ENCODE measurements at regions not wholly inside any gene's neighbourhood (a gene's known extent, or its start where the extent isn't known, plus 50 kb on each side); places are given as distances from the start of the nearest gene placed in this dataset.

DNA sequence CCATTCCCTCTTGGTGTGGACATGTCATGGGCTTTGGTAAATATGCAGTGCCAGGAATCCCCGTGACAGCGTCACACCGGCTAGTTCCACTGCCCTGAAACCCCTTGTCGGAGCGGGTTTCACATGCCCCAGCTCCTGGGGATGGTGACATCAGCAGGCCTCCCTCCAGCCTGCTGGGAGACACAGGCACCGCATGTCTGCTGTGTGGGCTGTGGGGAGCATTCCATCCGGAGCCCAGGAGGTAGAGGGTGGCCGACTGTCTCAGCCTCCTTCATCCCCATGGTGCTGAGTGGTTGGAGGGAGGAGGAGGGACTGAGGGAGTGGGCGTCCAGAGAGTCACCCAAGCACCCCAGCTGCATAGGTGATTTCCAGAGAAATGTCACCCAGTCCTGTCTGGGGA lies 1161.1 kb downstream of the BRD1 start:
- no peak for DNase-seq (ENCODE audit: low read depth, low spot score)

DNA sequence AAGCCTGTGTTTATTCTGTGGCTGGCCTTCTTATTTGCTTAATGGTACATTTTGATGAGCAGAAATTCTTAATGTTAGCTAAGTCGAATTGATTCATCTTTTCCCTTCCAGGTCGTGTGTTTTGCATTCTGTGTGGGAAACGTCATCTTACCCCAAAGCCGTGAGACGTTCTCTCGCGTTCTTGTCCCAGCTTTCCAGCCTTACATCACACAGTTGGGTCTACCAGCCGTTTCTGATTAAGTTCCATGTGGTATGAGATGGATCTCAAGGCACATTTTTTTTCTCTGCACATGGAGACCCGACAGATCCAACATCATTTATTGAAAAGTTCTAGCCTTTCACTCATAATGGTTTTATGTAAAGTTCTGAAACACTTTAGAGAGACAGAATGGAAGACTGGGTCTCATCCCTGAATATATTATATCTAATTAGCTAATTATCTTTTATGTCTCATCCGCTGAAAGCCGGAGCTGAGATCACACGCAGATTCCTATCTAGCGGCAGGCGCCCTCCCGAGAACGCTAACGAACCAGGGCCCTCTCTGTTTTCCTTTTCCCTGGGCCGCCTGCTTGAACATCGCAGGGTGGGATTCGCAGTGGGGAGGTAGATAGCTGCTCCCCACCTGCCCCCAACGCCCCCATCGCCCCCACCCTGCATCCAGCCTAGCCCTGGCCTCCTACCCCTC lies 1162.2 kb downstream of the BRD1 start:
- no peak for DNase-seq (ENCODE audit: low read depth, low spot score)

DNA sequence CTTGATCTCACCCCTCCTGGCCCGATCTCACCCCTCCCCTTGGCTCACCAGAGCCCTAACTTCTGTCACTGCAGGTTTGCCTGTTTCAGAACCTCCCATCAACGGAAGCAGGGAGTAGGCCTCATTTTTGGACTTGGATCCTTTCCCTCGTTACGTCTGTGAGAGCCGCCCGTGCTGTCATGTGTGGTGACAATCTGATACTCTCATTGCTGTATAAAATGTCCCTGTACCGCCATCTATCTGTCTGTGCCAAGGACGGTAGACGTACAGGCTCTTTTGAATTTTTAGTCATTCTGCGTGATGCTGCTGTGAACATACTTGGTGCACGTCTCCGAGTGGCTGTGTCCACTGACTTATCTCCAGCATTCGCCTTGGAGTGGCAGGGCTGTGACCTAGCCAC lies 1163.1 kb downstream of the BRD1 start:
- DNase-seq (ENCODE audit: low read depth, low spot score): no peak

DNA sequence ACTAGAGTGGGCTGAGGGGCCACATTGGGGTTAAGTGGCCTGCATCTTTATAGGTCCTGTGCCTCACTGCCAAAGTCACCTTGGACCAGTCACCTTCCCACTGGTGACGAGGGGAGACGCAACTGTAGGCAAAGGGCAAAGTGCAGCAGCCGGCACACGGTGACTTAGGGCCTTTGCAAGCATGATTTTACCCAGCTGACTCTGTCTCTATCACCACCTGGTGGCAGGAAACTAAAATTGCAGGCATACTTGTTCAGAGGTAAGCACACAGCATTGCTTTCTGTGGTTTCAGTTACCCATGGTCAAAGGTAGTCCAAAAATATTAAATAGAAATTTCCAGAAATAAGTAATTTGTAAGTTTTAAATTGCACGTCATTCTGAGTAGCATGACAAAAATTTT lies 1164.4 kb downstream of the BRD1 start:
- no peak for DNase-seq (ENCODE audit: low read depth, low spot score)

DNA sequence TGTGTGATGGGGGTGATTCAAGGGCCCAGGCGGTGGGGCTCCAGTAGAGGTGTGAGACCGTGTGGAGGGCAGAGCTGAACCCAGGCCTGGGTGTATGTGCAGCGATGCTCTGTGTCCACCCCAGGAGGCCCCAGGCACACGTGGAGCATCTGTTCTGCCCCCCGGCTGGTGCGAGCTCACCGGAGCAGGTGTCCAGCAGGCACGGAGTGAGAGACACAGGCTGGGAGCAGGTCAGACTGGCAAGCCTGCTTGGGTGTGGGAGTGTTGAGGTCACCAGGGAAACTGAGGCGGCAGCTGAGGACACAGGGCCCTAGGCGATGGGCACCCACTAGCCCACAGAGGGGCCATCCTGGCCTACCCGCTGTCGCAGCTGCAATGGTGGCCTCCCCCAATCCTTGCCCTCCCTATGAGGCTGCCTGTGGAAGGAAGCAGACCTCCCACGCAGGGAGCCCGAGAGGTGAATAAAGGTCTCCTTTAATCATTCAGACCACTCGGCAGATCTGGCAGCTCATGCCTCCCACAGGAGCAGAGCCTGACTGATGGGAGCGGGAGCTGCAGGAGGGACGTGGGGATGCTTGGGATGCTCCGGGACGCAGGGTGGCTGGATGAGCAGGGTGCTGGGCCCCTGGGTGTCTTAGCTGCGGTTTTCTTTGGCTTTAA lies 1165.1 kb downstream of the BRD1 start:
- DNase-seq (ENCODE audit: low read depth, low spot score): no peak

DNA sequence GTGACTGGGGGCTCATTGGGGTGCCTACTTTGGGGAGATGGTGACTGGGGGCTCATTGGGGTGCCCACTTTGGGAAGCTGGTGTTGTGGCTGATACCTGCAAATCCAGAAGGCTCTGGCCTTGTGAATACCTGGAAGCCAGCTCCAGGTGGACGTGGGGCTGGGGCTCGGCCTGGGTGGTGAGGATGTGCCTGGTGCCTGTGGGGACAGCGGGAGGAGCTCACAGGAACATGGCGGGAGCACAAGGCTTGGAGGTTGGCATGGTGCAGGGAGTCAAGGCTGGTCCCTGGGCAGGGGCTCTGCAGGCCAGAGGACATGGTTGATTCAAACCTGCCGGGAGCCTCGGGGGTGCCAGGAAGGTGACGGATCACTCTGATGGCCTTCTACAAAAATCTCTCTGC lies 1165.7 kb downstream of the BRD1 start:
- DNase-seq (ENCODE audit: low read depth, low spot score): no peak

DNA sequence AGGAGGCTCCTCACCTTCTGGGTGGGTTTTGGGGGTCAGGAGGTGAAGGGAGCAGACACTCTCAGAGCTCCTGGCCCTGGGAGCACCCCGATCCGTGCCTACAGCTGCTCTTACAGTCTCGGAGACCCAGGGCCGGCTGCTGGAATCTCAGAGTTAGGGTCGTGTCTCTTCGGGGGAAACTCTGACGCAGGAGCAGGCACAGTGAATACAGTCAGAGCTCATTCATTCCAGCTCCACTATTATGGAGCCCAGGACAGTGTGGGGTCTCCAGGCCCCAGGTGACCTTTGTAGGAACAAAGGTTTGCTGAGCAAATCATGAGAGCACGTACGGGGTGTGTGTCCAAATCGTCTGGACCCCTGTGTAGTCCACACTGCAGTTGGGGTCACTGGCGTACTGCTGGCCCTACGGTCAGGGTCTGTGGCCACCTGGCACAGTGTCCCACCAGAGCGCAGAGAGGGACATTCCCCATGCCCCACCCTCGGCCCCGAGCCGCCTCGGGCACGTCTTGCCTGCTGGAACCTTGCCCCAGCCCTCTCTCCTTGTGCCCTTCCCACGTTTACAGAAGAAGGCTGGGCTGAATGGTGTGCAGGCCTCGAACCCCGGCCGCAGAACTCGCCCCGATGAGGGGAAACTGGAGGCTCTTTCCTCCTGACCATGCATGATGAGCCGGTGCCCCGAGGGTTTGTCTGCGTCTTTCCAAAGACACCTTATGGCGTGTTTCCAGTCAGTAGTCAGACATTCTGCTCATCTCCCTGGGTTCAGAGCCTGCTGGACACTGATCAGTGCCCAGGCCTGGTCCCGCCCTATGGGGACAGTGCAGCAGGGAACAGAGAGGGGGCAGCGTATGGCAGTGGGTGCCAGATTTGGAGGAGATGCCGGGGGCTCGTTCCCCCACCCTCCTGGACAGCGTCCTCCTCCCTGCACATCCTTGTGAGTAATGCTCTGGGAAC lies 1166.6 kb downstream of the BRD1 start:
- no peak for DNase-seq (ENCODE audit: low read depth, low spot score)

DNA sequence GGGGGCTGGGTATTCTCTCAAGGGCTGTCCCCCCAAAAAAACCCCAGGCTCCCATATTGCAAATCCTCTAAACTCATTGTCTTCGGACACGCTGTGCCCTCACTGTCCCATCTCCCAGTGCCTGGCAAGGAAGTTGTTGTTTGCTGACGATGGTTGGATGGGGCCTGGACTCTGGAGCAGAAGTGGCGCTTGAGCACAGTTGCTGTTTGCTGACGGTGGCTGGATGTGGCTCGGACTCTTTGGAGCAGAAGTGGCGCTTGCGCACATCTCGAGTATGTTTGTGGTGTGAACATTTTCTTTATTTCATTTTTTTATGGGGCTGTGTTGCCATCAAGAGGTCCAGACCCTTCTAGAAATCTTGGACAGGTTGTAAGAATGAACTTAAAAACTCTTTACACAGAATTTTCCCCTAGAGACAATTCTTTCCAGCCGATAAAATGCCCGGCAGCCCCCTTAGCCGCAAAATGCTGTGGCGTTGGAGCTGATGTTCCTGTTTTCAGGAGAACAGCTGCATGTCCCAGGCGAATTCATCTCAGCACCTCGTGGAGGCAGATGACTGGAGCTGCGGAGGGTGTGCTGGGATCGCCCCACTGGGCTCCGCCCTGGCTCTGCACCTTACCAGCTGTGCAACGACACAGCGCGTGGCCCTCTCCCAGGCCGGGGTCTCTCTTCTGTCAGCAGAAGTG lies 1167.4 kb downstream of the BRD1 start:
- DNase-seq (ENCODE audit: low read depth, low spot score): no peak

DNA sequence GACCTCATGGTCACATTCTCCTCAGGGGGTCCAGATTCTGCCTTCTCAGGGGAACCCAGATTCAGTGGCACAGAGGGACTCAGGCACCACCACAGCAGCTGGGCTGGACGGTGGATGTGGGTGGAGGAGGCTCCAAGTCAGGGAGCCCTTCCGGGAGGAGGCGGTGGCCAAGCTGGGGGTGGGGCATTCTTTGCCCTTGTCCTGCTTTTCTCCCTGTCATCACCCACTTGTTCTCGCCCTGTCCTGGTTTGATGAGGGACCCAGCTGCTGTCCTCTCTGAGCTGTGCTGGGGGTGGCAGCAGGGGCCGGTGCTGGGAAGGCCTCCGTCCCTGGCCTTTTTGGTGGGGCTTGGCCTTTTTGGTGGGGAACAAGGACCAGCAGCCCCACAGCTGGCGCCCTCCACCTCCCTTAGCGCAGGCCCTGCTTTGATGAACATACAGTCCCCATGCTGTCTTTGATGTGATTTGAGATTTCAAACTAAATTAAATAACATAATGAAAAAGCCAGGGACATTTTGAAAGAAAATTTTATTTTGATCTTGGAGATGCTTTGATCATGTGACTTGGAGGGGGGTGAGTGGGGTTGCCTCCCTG lies 1168.2 kb downstream of the BRD1 start:
- DNase-seq (ENCODE audit: low read depth, low spot score): no peak

DNA sequence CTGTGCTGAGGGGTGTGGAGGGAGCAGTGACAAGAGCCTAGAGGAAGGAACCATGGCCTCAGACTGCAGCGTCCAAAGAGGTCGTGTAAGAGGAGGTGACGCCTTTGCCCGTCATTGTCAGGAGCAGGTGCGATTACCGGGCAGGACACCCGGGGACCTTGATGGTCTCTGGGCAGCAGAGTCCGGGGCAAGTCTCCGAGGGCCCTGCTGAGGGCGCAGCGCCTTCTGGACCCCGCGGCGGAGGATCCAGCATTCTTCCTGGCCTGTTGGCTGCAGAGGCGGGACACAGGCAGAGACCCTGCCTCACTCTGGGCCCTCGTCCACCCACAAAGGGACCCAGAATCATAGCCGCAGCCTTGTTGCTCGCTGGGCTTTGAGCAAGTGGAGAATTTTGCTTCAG lies 1168.8 kb downstream of the BRD1 start:
- no peak for DNase-seq (ENCODE audit: low read depth, low spot score)

DNA sequence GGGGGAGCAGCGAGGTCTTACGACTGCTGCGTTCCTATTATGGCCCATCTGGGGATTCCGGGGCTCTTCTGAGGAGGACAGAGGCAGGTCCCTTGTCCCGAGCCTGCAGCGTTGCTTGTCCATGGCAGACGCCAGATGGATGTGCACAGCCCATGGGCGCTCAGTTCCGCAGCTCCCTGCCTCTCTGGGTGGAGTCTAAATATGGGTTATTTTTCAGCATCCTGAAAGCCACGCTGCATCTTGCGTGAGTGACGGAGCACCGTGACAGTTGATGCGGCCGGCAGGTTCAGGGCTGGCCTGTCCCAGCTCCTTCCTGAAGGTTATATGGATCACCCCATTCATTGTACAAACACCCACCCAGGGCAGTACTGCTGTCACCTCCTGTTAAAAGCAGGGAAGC lies 1169.4 kb downstream of the BRD1 start:
- DNase-seq (ENCODE audit: low read depth, low spot score): no peak

DNA sequence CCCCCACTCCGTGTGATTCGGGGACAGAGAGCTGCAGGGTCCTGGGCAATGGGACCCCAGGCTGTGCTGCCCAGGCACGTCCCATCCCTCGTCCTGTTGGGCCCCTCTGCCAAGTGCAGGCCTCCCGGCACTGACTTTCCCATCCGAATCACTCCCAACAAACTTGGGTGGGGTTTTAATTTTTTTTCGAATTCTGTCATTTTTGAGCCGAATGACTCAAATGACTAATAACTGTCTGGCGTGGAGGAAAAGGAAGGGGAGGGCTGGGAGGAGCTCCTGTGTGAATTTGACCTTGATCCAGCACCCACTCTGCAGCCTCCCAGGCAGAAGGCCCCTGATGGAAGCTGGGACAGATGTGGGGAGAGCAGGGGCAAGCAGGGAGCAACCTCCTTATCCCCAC lies 1173.2 kb downstream of the BRD1 start:
- no peak for DNase-seq (ENCODE audit: low read depth, low spot score)

DNA sequence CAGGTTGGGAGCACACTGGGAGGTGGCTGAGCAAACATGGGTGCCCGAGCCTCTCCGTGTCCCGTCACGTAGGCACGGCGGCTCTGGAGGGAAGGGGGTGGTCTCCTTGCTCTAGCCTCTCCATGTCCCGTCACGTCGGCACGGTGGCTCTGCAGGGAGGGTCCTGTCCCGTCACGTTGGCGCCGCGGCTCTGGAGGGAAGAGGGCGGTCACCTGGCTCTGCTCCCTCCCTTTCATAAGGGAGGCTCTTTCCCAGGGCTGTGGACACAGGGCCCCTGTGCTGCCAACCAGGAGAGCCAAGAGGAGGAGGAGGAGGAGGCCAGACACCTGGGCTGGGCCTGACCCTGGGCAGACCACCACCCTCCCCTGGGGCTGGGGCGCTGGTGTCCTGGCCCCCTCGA lies 1173.7 kb downstream of the BRD1 start:
- no peak for DNase-seq (ENCODE audit: low read depth, low spot score)

DNA sequence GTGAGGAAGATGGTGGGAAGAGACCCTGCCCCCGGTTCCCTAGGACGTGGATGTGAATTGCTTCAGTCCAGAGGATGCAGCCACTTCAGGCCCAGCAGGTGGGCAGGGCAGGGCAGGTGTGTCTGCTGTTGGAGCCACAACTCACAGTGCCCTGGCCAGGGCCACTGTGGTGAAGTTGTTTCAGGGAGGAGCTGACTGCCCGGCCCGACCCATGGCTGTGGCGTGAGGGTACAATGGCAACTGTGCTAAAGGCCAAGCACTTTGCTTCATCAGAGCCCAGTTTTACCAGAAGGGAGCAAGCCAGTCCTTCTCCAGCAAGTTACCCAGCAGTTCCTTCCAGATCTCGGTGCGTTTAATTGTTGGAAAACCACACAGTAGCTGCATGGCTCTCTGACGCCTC lies 1174.4 kb downstream of the BRD1 start:
- no peak for DNase-seq (ENCODE audit: low read depth, low spot score)

DNA sequence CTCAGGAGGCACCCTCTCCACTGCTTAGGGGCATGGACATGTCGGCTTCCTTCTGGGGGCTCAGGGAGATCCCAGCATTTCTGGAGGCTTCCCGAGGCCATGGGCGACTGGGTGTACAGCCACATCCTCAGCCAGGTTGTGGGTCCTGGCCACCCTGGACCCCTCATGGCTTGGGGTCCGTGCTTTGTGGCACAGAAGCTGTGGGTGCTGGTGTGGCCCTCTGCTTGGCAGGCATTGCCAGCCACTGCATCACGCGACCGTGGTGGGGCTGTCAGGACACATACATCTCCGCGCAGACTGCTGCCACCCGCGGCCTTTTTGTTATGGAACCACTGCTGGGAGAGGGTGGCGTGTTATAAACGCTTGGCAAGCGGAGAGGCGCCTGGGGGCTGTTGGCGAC lies 1174.9 kb downstream of the BRD1 start:
- DNase-seq (ENCODE audit: low read depth, low spot score): no peak

DNA sequence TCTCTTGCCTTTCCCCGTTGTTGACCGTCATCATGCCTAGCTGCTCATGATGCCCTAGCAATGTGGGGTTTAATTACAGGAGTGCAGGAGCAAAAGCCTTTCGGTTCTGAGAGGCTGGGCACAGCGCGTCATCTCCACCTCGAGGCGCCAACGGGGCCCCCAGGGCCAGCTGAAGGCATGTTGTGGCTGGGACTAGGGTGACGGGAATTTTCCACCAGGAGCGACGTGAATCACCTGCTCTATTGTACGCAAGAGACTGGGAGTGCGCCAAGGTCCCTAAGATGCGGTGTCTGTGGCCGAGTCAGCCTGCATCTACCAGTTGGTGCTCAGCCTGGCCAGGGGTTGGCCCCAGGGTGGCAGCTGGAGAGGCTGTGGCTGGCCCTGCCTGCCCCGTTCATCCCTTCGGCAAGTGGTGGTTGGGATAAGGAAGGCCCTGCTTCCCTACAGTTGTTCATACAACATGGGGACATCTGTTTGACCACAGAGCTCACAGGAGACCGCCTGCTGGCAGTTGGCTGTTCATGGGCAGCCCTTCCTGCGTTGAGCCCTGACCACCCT lies 1175.6 kb downstream of the BRD1 start:
- no peak for DNase-seq (ENCODE audit: low read depth, low spot score)

DNA sequence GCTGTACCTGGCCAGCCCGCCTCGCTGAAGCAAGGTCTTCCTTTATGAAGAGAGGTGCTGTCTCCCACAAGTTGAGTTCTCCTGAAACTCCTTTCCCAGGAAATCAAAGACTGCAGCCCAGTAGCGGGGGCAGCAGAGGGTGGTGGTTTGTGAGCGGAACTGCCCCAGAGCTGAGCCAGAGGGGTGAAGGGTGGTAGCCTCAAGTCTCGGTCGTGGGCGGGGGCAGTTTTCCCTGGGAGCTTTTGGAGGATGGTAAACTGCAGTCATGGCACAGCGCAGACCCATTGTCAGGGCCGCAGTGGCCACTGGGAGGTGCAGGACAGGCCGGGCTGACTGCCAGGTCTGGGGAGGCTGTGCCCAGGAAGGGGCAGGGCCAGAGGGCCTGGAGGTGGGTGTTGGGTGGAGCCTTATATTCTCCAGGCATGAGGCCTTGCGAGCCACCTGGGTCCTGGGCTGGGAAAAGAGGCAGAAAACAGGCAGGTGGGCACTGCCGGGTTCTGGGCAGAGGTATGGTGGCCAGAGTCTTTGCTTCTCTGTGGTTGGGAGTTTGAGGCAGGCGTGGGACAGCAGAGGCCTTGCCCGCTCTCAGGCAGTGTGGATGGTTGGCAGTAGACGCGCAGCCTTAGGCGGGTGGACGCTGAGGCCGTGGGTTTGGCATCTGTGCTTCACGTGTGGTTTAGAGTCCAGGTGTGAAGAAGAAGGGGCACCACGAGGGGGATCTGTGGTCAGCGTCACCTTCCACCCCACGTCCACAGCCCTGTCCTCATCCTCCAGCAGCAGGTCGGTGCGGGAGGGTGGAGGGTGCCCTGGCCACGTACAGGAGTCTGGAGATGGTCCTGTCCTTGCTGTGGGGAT lies 1176.4 kb downstream of the BRD1 start:
- DNase-seq (ENCODE audit: low read depth, low spot score): no peak

DNA sequence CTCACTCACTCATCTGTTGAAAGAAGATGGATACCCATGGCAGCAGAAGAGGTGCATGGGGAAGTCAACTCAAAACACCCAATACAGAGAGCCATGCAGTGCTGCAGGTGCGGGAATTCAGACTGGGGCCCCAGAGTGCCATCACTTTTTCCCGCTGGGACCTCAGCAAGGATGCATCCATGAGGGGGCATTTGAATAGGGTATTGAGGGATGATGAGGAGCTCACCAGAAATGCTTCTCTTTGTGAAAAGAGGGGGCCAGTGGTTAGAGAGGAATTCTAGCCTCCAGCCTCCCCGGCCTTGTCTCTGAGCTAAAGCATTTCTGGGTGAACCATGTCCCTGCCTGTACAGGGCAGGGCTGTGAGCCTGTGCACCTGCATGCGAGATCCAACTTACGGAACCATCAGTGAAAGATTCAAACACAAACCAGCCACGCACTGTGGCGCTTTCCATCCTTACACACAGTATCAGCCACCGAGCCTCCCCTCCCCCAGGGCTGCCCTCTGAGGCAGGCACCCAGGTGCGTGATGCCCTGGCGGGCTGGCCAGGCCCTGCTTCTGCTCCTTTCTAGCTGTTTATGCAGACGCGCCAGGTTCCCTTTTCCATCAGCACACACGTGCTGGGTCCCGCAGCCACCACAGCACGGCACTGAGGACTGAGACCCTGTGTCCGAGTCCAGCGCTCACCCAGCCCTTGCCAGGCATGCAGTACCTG lies 1177.2 kb downstream of the BRD1 start:
- DNase-seq (ENCODE audit: low read depth, low spot score): no peak

DNA sequence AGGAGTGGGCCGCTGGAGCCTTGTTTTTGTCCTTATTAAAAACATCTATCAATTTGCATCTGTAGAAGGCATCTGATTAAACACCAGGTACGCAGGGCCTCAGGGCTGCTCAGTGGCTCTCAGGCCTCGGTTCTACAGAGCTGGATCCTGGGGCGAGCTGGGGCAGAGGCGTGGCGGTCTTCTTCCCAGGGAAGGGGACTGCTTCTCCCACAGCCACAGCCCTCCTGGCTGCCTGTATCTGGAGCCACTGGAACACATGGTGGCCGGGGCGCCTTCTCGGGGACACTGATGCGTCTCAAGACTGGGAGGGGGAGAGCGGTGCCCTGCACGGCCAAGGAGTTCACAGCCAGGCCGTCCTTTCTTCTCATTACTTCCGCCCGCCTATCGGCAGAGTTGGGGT lies 1178.2 kb downstream of the BRD1 start:
- no peak for DNase-seq (ENCODE audit: low read depth, low spot score)

DNA sequence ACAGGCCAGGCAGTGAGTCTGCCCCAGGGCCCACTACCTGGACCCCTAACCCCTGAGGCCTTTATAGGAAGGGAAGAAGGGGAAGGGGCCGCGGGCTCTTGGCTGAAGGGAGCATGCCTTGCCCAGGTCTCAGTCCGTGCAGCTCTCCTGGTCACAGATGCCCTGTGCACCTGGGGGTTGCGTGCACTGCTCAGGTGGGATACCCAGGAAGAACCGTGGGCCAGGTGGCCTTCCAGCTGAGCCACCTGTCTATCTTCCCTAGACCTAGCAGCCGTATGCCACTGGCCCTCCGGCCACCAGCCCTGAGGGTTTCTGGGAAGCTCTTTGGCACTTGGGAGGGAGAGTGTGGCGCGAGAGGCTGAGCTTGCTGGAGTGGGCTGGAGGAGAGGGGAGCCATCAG lies 1178.6 kb downstream of the BRD1 start:
- no peak for DNase-seq (ENCODE audit: low read depth, low spot score)
